ENCODE measurements at regions not wholly inside any gene's neighbourhood (a gene's known extent, or its start where the extent isn't known, plus 50 kb on each side); places are given as distances from the start of the nearest gene placed in this dataset.

- Histone ChIP-seq H3K4me2 (ENCODE audit: low read depth, low read length) (no peak overlapping the region), H2AFZ (ENCODE audit: low read length) (no peak overlapping the region), H3K9me3 (replicated peaks; ENCODE audit: insufficient read depth, low read length) (no peaks in the 10 kb centered on the region), H3K36me3 (replicated peaks; ENCODE audit: insufficient read depth, low read length) (no peaks in the 10 kb centered on the region), H3K9ac (ENCODE audit: low read length) (no peak overlapping the region), H3K4me1 (ENCODE audit: low read length) (peaks cover 21% of the 10 kb centered on the region), H3K4me3 (ENCODE audit: low read length) (no peak overlapping the region), H3K27me3 (replicated peaks; ENCODE audit: insufficient read depth, low read length) (no peaks in the 10 kb centered on the region), H3K9me2 (replicated peaks; ENCODE audit: insufficient read depth, low read length) (no peaks in the 10 kb centered on the region), H3F3A (ENCODE audit: insufficient read depth, low read length) (peaks cover 8% of the 10 kb centered on the region; the same call in 1 of the 2 replicates), H3K79me2 (ENCODE audit: low read length) (no peaks in the 10 kb centered on the region), H4K20me1 (ENCODE audit: insufficient read depth, low read length) (no peaks in the 10 kb centered on the region), H3K27ac (ENCODE audit: low read length) (no peak overlapping the region)
- no peak for TF ChIP-seq CTCF (IDR thresholded peaks at IDR 0.05; ENCODE audit: low read length)
- no peak for TF ChIP-seq EZH2 (optimal IDR thresholded peaks at IDR 0.05; ENCODE audit: low read depth, low read length)
- TF ChIP-seq EZH2phosphoT487 (IDR thresholded peaks at IDR 0.05; ENCODE audit: low read length): no peak
- DNase-seq: no peak
These were observed 1159.5 kb downstream of the TBC1D22A start for GRCh38 chr22:47921906-47922305.

GRCh38 chr22:47920380-47920959, 1158.0 kb downstream of the TBC1D22A start:
- Histone ChIP-seq H3K36me3 (replicated peaks; ENCODE audit: insufficient read depth, low read length) (no peaks in the 10 kb centered on the region), H3K9ac (ENCODE audit: low read length) (no peak overlapping the region), H3F3A (ENCODE audit: insufficient read depth, low read length) (peaks cover 8% of the 10 kb centered on the region; the same call in 1 of the 2 replicates), H4K20me1 (ENCODE audit: insufficient read depth, low read length) (no peaks in the 10 kb centered on the region), H2AFZ (ENCODE audit: low read length) (no peak overlapping the region), H3K27ac (ENCODE audit: low read length) (no peak overlapping the region), H3K4me3 (ENCODE audit: low read length) (no peak overlapping the region), H3K27me3 (replicated peaks; ENCODE audit: insufficient read depth, low read length) (no peaks in the 10 kb centered on the region), H3K4me2 (ENCODE audit: low read depth, low read length) (no peak overlapping the region), H3K9me3 (replicated peaks; ENCODE audit: insufficient read depth, low read length) (no peaks in the 10 kb centered on the region), H3K4me1 (ENCODE audit: low read length) (peaks cover 21% of the 10 kb centered on the region), H3K9me2 (replicated peaks; ENCODE audit: insufficient read depth, low read length) (no peaks in the 10 kb centered on the region), H3K79me2 (ENCODE audit: low read length) (no peaks in the 10 kb centered on the region)
- TF ChIP-seq EZH2 (optimal IDR thresholded peaks at IDR 0.05; ENCODE audit: low read depth, low read length): no peak
- TF ChIP-seq CTCF (IDR thresholded peaks at IDR 0.05; ENCODE audit: low read length): no peak
- no peak for TF ChIP-seq EZH2phosphoT487 (IDR thresholded peaks at IDR 0.05; ENCODE audit: low read length)
- DNase-seq: no peak

GRCh38 chr22:47919893-47920292, 1157.4 kb downstream of the TBC1D22A start:
- Histone ChIP-seq H3K9me2 (replicated peaks; ENCODE audit: insufficient read depth, low read length) (no peaks in the 10 kb centered on the region), H3K4me1 (ENCODE audit: low read length) (peaks cover 21% of the 10 kb centered on the region), H4K20me1 (ENCODE audit: insufficient read depth, low read length) (no peaks in the 10 kb centered on the region), H3K27ac (ENCODE audit: low read length) (no peak overlapping the region), H3K9ac (ENCODE audit: low read length) (no peak overlapping the region), H3K79me2 (ENCODE audit: low read length) (no peaks in the 10 kb centered on the region), H3K9me3 (replicated peaks; ENCODE audit: insufficient read depth, low read length) (no peaks in the 10 kb centered on the region), H2AFZ (ENCODE audit: low read length) (no peak overlapping the region), H3K4me2 (ENCODE audit: low read depth, low read length) (no peak overlapping the region), H3F3A (ENCODE audit: insufficient read depth, low read length) (peaks cover 8% of the 10 kb centered on the region; the same call in 1 of the 2 replicates), H3K27me3 (replicated peaks; ENCODE audit: insufficient read depth, low read length) (no peaks in the 10 kb centered on the region), H3K36me3 (replicated peaks; ENCODE audit: insufficient read depth, low read length) (no peaks in the 10 kb centered on the region), H3K4me3 (ENCODE audit: low read length) (no peak overlapping the region)
- DNase-seq: no peak
- TF ChIP-seq EZH2phosphoT487 (IDR thresholded peaks at IDR 0.05; ENCODE audit: low read length): no peak
- no peak for TF ChIP-seq CTCF (IDR thresholded peaks at IDR 0.05; ENCODE audit: low read length)
- TF ChIP-seq EZH2 (optimal IDR thresholded peaks at IDR 0.05; ENCODE audit: low read depth, low read length): no peak

Measured in MM.1S (cell line).